ENCODE measurements at regions not wholly inside any gene's neighbourhood (a gene's known extent, or its start where the extent isn't known, plus 50 kb on each side); places are given as distances from the start of the nearest gene placed in this dataset.

GRCh38 chr11:97514446-97514845, 1124.6 kb downstream of the JRKL start:
- no peak overlapping the region for H3K4me3 Mint-ChIP-seq
- peaks cover 0 to under 1% (median 0%) of the 10 kb centered on the region in 3 experiments; a peak in 2 of 7 replicates for H3K36me3 Mint-ChIP-seq (ENCODE audit: insufficient read depth in 1 of 3, low read depth in 3 of 3)
- Histone ChIP-seq H3K4me2 (ENCODE audit: insufficient read depth, insufficient read length, low read length) (no peak overlapping the region), H4K5ac (ENCODE audit: insufficient read length, low read depth, low read length) (no peak overlapping the region), H2BK120ac (ENCODE audit: low read depth, low read length, poor library complexity, severe bottlenecking) (no peak overlapping the region), H3K18ac (ENCODE audit: insufficient read length, low read depth, low read length) (no peak overlapping the region), H3K27ac (ENCODE audit: insufficient read length, low read depth, low read length) (no peak overlapping the region), H3K9ac (ENCODE audit: extremely low read depth, insufficient read length, low read length) (no peak overlapping the region), H2AK5ac (ENCODE audit: insufficient read length, low read length) (no peak overlapping the region), H2AFZ (ENCODE audit: low read length) (no peak overlapping the region), H3K14ac (ENCODE audit: insufficient read depth, low read length) (no peak overlapping the region), H2BK5ac (ENCODE audit: insufficient read length, low read length) (no peak overlapping the region), H3K4me1 (ENCODE audit: insufficient read depth, low read length) (no peaks in the 10 kb centered on the region), H3K56ac (ENCODE audit: insufficient read length, low read depth, low read length) (no peak overlapping the region), H3K23me2 (ENCODE audit: insufficient read length, low read depth, low read length, poor library complexity, severe bottlenecking) (no peaks in the 10 kb centered on the region), H3K79me1 (ENCODE audit: insufficient read depth, low read depth, low read length, poor library complexity, severe bottlenecking) (no peaks in the 10 kb centered on the region), H3K9me3 (ENCODE audit: control insufficient read depth, low read depth, low read length) (no peaks in the 10 kb centered on the region), H4K91ac (ENCODE audit: insufficient read length, low read depth, low read length) (no peak overlapping the region), H3K79me2 (ENCODE audit: insufficient read depth, low read length) (no peaks in the 10 kb centered on the region), H4K20me1 (ENCODE audit: control insufficient read depth, insufficient read depth, insufficient read length) (no peaks in the 10 kb centered on the region), H3K23ac (ENCODE audit: insufficient read length, low read depth, low read length) (no peak overlapping the region), H2BK12ac (ENCODE audit: insufficient read length, low read depth, low read length) (no peak overlapping the region), H3T11ph (ENCODE audit: low read length) (no peak overlapping the region), H3K4ac (ENCODE audit: low read depth, low read length) (no peak overlapping the region), H3K27me3 (ENCODE audit: insufficient read depth, low read length) (no peaks in the 10 kb centered on the region), H2BK20ac (ENCODE audit: low read depth, low read length, poor library complexity, severe bottlenecking) (no peak overlapping the region), H4K8ac (replicated peaks; ENCODE audit: insufficient read length, low read depth, low read length) (no peak overlapping the region), H2BK15ac (ENCODE audit: low read depth, low read length) (no peak overlapping the region)
- TF ChIP-seq CTCF (conservative IDR thresholded peaks at IDR 0.05) = no peak
- peaks cover 0 to 3% of the 10 kb centered on the region in 2 experiments; a peak in 2 of 4 replicates for H3K4me1 Mint-ChIP-seq
- no peaks in the 10 kb centered on the region for H3K27me3 Mint-ChIP-seq (ENCODE audit: low read depth)
- WGBS (ENCODE audit: extremely low coverage, insufficient read length, low lambda C conversion rate) = no CpG with 5 or more reads among the region's 1 CpG
- DNase-seq = no peak
- no peak overlapping the region; a peak in 1 of 7 replicates for H3K27ac Mint-ChIP-seq
- H3K9me3 Mint-ChIP-seq = peaks cover 0 to 3% of the 10 kb centered on the region in 2 experiments; a peak in 1 of 5 replicates
